ENCODE measurements at regions not wholly inside any gene's neighbourhood (a gene's known extent, or its start where the extent isn't known, plus 50 kb on each side); places are given as distances from the start of the nearest gene placed in this dataset.

GRCh38 chr13:75153834-75154233, 328.1 kb downstream of the TBC1D4 start:
- no peaks in the 10 kb centered on the region for H4K20me1 ChIP-seq (ENCODE audit: insufficient read depth, low read length)
- H3K9ac ChIP-seq (ENCODE audit: insufficient read depth, low read depth, low read length): no peak overlapping the region
- no peak overlapping the region for H2AFZ ChIP-seq (ENCODE audit: low read length)
- H3K4me3 ChIP-seq (replicated peaks in 1 of 3; ENCODE audit: insufficient read depth in 1 of 3, low read depth in 2 of 3, low read length in 3 of 3): no peak overlapping the region
- intact Hi-C loops (cut with micrococcal nuclease; ENCODE audit: unreplicated experiment) (no loop called here), in situ Hi-C loops (cut with HindIII; ENCODE audit: extremely low pct_ligation_motif_present, low pct_unique_long_range_greater_than_20kb) (no loop called here)
- no peaks in the 10 kb centered on the region for H3K27me3 ChIP-seq (ENCODE audit: control insufficient read depth in 1 of 2, insufficient read depth in 2 of 2, low read length in 2 of 2)
- no peak overlapping the region for H3K4me2 ChIP-seq (ENCODE audit: low read depth, low read length)
- H3K36me3 ChIP-seq (replicated peaks in 1 of 2; ENCODE audit: control insufficient read depth in 1 of 2, insufficient read depth in 2 of 2, low read length in 2 of 2): no peaks in the 10 kb centered on the region
- no TSS peak for BruUV-seq (replicated peaks)
- TF ChIP-seq PAF1 (CRISPR knock-in tag; IDR thresholded peaks at IDR 0.05) (no peak), TP53 (CRISPR knock-in tag; conservative IDR thresholded peaks at IDR 0.05) (no peak), PRDM4 (CRISPR knock-in tag; IDR thresholded peaks at IDR 0.05; ENCODE audit: borderline replicate concordance) (no peak), FIP1L1 (IDR thresholded peaks at IDR 0.05; ENCODE audit: borderline replicate concordance, insufficient read depth, low read depth, low read length) (no peak)
- H3K27ac ChIP-seq (ENCODE audit: extremely low read length, insufficient read depth, low read length): no peak overlapping the region
- CTCF ChIA-PET (ENCODE audit: low intra/inter-chr PET ratio, low total read pairs): no interaction called here
- ATAC-seq (no peak), DNase-seq (ENCODE audit: low spot score) (no peak), FAIRE-seq (no peak)
- no peaks in the 10 kb centered on the region for H3K9me3 ChIP-seq (ENCODE audit: low read length)
- H3K4me1 ChIP-seq (ENCODE audit: insufficient read depth, low read length): no peaks in the 10 kb centered on the region
- no peaks in the 10 kb centered on the region for H3K79me2 ChIP-seq (ENCODE audit: insufficient read depth, low read length)
- POLR2A ChIA-PET: no interaction called here

GRCh38 chr13:75153386-75153785, 328.6 kb downstream of the TBC1D4 start:
- POLR2A ChIA-PET: no interaction called here
- Histone ChIP-seq H3K79me2 (ENCODE audit: insufficient read depth, low read length) (no peaks in the 10 kb centered on the region), H3K27me3 (ENCODE audit: control insufficient read depth in 1 of 2, insufficient read depth in 2 of 2, low read length in 2 of 2) (no peaks in the 10 kb centered on the region), H2AFZ (ENCODE audit: low read length) (no peak overlapping the region), H3K36me3 (replicated peaks in 1 of 2; ENCODE audit: control insufficient read depth in 1 of 2, insufficient read depth in 2 of 2, low read length in 2 of 2) (no peaks in the 10 kb centered on the region), H3K4me1 (ENCODE audit: insufficient read depth, low read length) (no peaks in the 10 kb centered on the region), H3K27ac (ENCODE audit: extremely low read length, insufficient read depth, low read length) (no peak overlapping the region), H3K9ac (ENCODE audit: insufficient read depth, low read depth, low read length) (no peak overlapping the region), H3K4me2 (ENCODE audit: low read depth, low read length) (no peak overlapping the region), H3K9me3 (ENCODE audit: low read length) (no peaks in the 10 kb centered on the region), H3K4me3 (replicated peaks in 1 of 3; ENCODE audit: insufficient read depth in 1 of 3, low read depth in 2 of 3, low read length in 3 of 3) (no peak overlapping the region), H4K20me1 (ENCODE audit: insufficient read depth, low read length) (no peaks in the 10 kb centered on the region)
- in situ Hi-C loops (cut with HindIII; ENCODE audit: extremely low pct_ligation_motif_present, low pct_unique_long_range_greater_than_20kb) (no loop called here), intact Hi-C loops (cut with micrococcal nuclease; ENCODE audit: unreplicated experiment) (no loop called here)
- no TSS peak for BruUV-seq (replicated peaks)
- CTCF ChIA-PET (ENCODE audit: low intra/inter-chr PET ratio, low total read pairs): no interaction called here
- no peak for FAIRE-seq
- no peak for DNase-seq (ENCODE audit: low spot score)
- 3% methylated on average over 4 of the region's 4 CpGs for WGBS (ENCODE audit: low lambda C conversion rate)
- no peak for ATAC-seq
- TF ChIP-seq ZNF704 (CRISPR knock-in tag; IDR thresholded peaks at IDR 0.05; ENCODE audit: borderline replicate concordance): no peak
- TF ChIP-seq SOX13 (IDR thresholded peaks at IDR 0.05): no peak
- TF ChIP-seq SOX13 (CRISPR knock-in tag; conservative IDR thresholded peaks at IDR 0.05 in 1 of 2, IDR thresholded peaks at IDR 0.05 in 1 of 2): no peak
- TF ChIP-seq ZNF142 (CRISPR knock-in tag; IDR thresholded peaks at IDR 0.05): no peak
- TF ChIP-seq DPF2 (CRISPR knock-in tag; IDR thresholded peaks at IDR 0.05; ENCODE audit: borderline replicate concordance, low read depth): no peak
